ENCODE measurements at regions not wholly inside any gene's neighbourhood (a gene's known extent, or its start where the extent isn't known, plus 50 kb on each side); places are given as distances from the start of the nearest gene placed in this dataset.

GRCh38 chr12:127296591-127296990 lies 970.4 kb upstream of the TMEM132C start:
- no peak overlapping the region for H3K4me3 ChIP-seq (ENCODE audit: low read length)
- no peaks in the 10 kb centered on the region for H3K27me3 Mint-ChIP-seq (ENCODE audit: low read depth in 2 of 2)
- H3K9me3 Mint-ChIP-seq, result peaks cover 0 to 2% of the 10 kb centered on the region in 2 donors
- no peaks in the 10 kb centered on the region for H3K4me1 Mint-ChIP-seq
- TF ChIP-seq CTCF (IDR thresholded peaks at IDR 0.05), result no peak
- no peak overlapping the region for H3K27ac ChIP-seq (ENCODE audit: low read length)
- ATAC-seq, result no peak
- no peaks in the 10 kb centered on the region for H3K27me3 ChIP-seq (ENCODE audit: control insufficient read depth, insufficient read depth, low read length)
- H3K36me3 ChIP-seq (ENCODE audit: control insufficient read depth, insufficient read depth, low read length), result no peaks in the 10 kb centered on the region
- no peak overlapping the region for H3K27ac Mint-ChIP-seq
- H3K36me3 Mint-ChIP-seq, result no peaks in the 10 kb centered on the region
- H3K4me3 Mint-ChIP-seq, result no peak overlapping the region
- 90% methylated on average over 10 of the region's 10 CpGs for WGBS (ENCODE audit: insufficient coverage)
- DNase-seq, result no peak
- H3K9me3 ChIP-seq (ENCODE audit: control insufficient read depth, insufficient read depth, low read length), result no peaks in the 10 kb centered on the region
- H3K4me1 ChIP-seq (ENCODE audit: control insufficient read depth, insufficient read depth, low read length), result no peaks in the 10 kb centered on the region
- intact Hi-C loops (cut with micrococcal nuclease), result no loop called here

DNA sequence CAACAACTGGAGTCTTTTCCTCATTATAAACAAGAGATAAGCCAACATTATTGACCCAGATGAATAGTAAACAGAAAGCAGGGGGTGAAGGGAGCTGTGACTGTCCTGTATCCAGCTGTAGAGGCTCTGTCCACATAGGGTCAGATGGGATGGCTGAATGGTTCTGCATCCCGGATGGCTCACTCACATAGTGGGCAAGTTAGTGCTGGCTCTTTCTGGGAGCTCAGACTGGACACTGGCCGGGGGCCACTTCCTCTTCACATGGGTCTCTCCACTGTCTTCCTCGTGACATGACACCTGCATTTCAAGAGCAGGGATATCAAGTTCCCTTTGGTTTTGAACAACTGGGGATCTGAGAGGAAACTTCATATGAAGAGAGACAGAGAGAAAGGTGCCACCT lies 969.6 kb upstream of the TMEM132C start:
- WGBS (ENCODE audit: insufficient coverage), result 72% methylated on average over 3 of the region's 3 CpGs
- Mint-ChIP-seq H3K4me1 (no peaks in the 10 kb centered on the region), H3K36me3 (no peaks in the 10 kb centered on the region), H3K27ac (no peak overlapping the region), H3K9me3 (peaks cover 0 to 2% of the 10 kb centered on the region in 2 donors), H3K4me3 (no peak overlapping the region), H3K27me3 (ENCODE audit: low read depth in 2 of 2) (no peaks in the 10 kb centered on the region)
- intact Hi-C loops (cut with micrococcal nuclease), result no loop called here
- H3K27me3 ChIP-seq (ENCODE audit: control insufficient read depth, insufficient read depth, low read length), result no peaks in the 10 kb centered on the region
- H3K27ac ChIP-seq (ENCODE audit: low read length), result no peak overlapping the region
- ATAC-seq (no peak), DNase-seq (no peak)
- H3K4me3 ChIP-seq (ENCODE audit: low read length), result no peak overlapping the region
- no peaks in the 10 kb centered on the region for H3K4me1 ChIP-seq (ENCODE audit: control insufficient read depth, insufficient read depth, low read length)
- no peaks in the 10 kb centered on the region for H3K36me3 ChIP-seq (ENCODE audit: control insufficient read depth, insufficient read depth, low read length)
- H3K9me3 ChIP-seq (ENCODE audit: control insufficient read depth, insufficient read depth, low read length), result no peaks in the 10 kb centered on the region
- TF ChIP-seq CTCF (IDR thresholded peaks at IDR 0.05), result no peak

- no peak for DNase-seq
- ATAC-seq, result no peak
- no peaks in the 10 kb centered on the region for H3K36me3 ChIP-seq (ENCODE audit: control insufficient read depth, insufficient read depth, low read length)
- TF ChIP-seq CTCF (IDR thresholded peaks at IDR 0.05), result no peak
- no peak overlapping the region for H3K27ac ChIP-seq (ENCODE audit: low read length)
- no peaks in the 10 kb centered on the region for H3K36me3 Mint-ChIP-seq
- no peaks in the 10 kb centered on the region for H3K27me3 ChIP-seq (ENCODE audit: control insufficient read depth, insufficient read depth, low read length)
- H3K4me1 Mint-ChIP-seq, result no peaks in the 10 kb centered on the region
- intact Hi-C loops (cut with micrococcal nuclease), result no loop called here
- 77% methylated on average over 4 of the region's 4 CpGs for WGBS (ENCODE audit: insufficient coverage)
- H3K4me3 Mint-ChIP-seq, result no peak overlapping the region
- no peak overlapping the region for H3K4me3 ChIP-seq (ENCODE audit: low read length)
- H3K9me3 ChIP-seq (ENCODE audit: control insufficient read depth, insufficient read depth, low read length), result no peaks in the 10 kb centered on the region
- peaks cover 2 to 5% of the 10 kb centered on the region in 2 donors for H3K9me3 Mint-ChIP-seq
- H3K27ac Mint-ChIP-seq, result no peak overlapping the region
- no peaks in the 10 kb centered on the region for H3K27me3 Mint-ChIP-seq (ENCODE audit: low read depth in 2 of 2)
- H3K4me1 ChIP-seq (ENCODE audit: control insufficient read depth, insufficient read depth, low read length), result no peaks in the 10 kb centered on the region
These were observed 966.9 kb upstream of the TMEM132C start for GRCh38 chr12:127300075-127300474.

- no peaks in the 10 kb centered on the region for H3K4me1 ChIP-seq (ENCODE audit: control insufficient read depth, insufficient read depth, low read length)
- H3K4me3 Mint-ChIP-seq, result no peak overlapping the region
These were observed 966.2 kb upstream of the TMEM132C start for GRCh38 chr12:127300753-127301152.

More at GRCh38 chr12:127300753-127301152, 966.2 kb upstream of the TMEM132C start:
- Histone ChIP-seq H3K9me3 (ENCODE audit: control insufficient read depth, insufficient read depth, low read length) (no peaks in the 10 kb centered on the region), H3K27me3 (ENCODE audit: control insufficient read depth, insufficient read depth, low read length) (no peaks in the 10 kb centered on the region), H3K36me3 (ENCODE audit: control insufficient read depth, insufficient read depth, low read length) (no peaks in the 10 kb centered on the region), H3K4me3 (ENCODE audit: low read length) (no peak overlapping the region), H3K27ac (ENCODE audit: low read length) (no peak overlapping the region)
- DNase-seq (no peak), ATAC-seq (no peak)
- Mint-ChIP-seq H3K9me3 (peaks cover 2 to 5% of the 10 kb centered on the region in 2 donors), H3K27ac (no peak overlapping the region), H3K4me1 (no peaks in the 10 kb centered on the region), H3K27me3 (ENCODE audit: low read depth in 2 of 2) (no peaks in the 10 kb centered on the region), H3K36me3 (no peaks in the 10 kb centered on the region)
- no peak for TF ChIP-seq CTCF (IDR thresholded peaks at IDR 0.05)
- intact Hi-C loops (cut with micrococcal nuclease), result no loop called here
- 60% methylated on average over 3 of the region's 3 CpGs for WGBS (ENCODE audit: insufficient coverage)

All from natural killer cell (primary cell).